ENCODE measurements at regions not wholly inside any gene's neighbourhood (a gene's known extent, or its start where the extent isn't known, plus 50 kb on each side); places are given as distances from the start of the nearest gene placed in this dataset.

DNA sequence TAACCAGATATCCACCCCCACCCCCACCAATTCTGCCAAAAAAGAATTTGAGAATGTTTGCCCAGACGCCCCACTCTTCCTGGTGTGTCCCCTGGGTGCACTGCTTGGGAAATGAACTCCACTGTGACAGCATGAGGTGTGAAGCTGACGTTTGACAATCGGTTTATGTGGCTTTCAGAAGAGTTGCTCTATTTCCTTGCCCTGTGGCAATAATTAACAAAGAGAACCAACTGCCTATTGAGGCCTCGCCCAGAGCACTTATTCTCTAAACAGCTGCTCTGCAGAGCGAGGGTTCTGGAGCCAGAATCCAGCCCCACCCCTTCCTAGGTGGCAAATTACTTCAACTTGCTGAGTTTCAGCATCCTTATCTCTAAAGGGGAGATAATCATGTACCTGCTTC is 115.8 kb upstream of the SIX3 start:
- intact Hi-C loops (cut with micrococcal nuclease), result no loop called here
- H3K27me3 ChIP-seq (ENCODE audit: insufficient read depth, low read length), result 0 out of 2 replicates have a peak, but pooled peaks cover 3% of the 10 kb centered on the region
- no peaks in the 10 kb centered on the region for H3K36me3 ChIP-seq (ENCODE audit: control insufficient read depth in 1 of 2, insufficient read depth in 2 of 2, low read length in 2 of 2)
- DNase-seq (ENCODE audit: low read depth, low spot score), result no peak
- no peak for ATAC-seq
- RAD21 ChIA-PET (ENCODE audit: low non-redundant PET in 1 of 2, low total read pairs in 2 of 2, uncharacterized antibody in 2 of 2, unreplicated experiment in 2 of 2), result no interaction called here
- no peaks in the 10 kb centered on the region for H4K20me1 ChIP-seq (ENCODE audit: insufficient read depth)
- H3K27ac ChIP-seq (ENCODE audit: low read depth, low read length), result no peak overlapping the region
- BruUV-seq (replicated peaks), result no TSS peak
- POLR2A ChIA-PET, result no interaction called here
- no peaks in the 10 kb centered on the region for H3K79me2 ChIP-seq (ENCODE audit: insufficient read depth, low read length)
- CTCF ChIA-PET, result no interaction called here
- H3K4me2 ChIP-seq (ENCODE audit: low read length), result no peak overlapping the region
- no peak overlapping the region for H2AFZ ChIP-seq (ENCODE audit: low read depth, low read length, poor library complexity, severe bottlenecking)
- no peaks in the 10 kb centered on the region for H3K9me2 ChIP-seq (ENCODE audit: insufficient read depth)
- no peaks in the 10 kb centered on the region for H3K9me3 ChIP-seq (ENCODE audit: control insufficient read depth in 1 of 2, insufficient read depth in 1 of 2, low read depth in 1 of 2, low read length in 2 of 2)
- no peaks in the 10 kb centered on the region for H3K4me1 ChIP-seq (ENCODE audit: control insufficient read depth in 1 of 2, insufficient read depth in 2 of 2, low read length in 2 of 2)
- TF ChIP-seq FOSL1 (IDR thresholded peaks at IDR 0.05; ENCODE audit: low read depth), result no peak
- TF ChIP-seq ELF1 (IDR thresholded peaks at IDR 0.05; ENCODE audit: borderline replicate concordance, low read depth), result no peak
- TF ChIP-seq SRF (IDR thresholded peaks at IDR 0.05; ENCODE audit: low read depth), result no peak
- TF ChIP-seq, protein P1, sequence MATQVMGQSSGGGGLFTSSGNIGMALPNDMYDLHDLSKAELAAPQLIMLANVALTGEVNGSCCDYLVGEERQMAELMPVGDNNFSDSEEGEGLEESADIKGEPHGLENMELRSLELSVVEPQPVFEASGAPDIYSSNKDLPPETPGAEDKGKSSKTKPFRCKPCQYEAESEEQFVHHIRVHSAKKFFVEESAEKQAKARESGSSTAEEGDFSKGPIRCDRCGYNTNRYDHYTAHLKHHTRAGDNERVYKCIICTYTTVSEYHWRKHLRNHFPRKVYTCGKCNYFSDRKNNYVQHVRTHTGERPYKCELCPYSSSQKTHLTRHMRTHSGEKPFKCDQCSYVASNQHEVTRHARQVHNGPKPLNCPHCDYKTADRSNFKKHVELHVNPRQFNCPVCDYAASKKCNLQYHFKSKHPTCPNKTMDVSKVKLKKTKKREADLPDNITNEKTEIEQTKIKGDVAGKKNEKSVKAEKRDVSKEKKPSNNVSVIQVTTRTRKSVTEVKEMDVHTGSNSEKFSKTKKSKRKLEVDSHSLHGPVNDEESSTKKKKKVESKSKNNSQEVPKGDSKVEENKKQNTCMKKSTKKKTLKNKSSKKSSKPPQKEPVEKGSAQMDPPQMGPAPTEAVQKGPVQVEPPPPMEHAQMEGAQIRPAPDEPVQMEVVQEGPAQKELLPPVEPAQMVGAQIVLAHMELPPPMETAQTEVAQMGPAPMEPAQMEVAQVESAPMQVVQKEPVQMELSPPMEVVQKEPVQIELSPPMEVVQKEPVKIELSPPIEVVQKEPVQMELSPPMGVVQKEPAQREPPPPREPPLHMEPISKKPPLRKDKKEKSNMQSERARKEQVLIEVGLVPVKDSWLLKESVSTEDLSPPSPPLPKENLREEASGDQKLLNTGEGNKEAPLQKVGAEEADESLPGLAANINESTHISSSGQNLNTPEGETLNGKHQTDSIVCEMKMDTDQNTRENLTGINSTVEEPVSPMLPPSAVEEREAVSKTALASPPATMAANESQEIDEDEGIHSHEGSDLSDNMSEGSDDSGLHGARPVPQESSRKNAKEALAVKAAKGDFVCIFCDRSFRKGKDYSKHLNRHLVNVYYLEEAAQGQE (IDR thresholded peaks at IDR 0.05; ENCODE audit: low read depth), result no peak
- TF ChIP-seq TCF7L2 (IDR thresholded peaks at IDR 0.05; ENCODE audit: borderline replicate concordance, extremely low read depth, insufficient read depth, insufficient read length), result no peak
- TF ChIP-seq, protein P2, sequence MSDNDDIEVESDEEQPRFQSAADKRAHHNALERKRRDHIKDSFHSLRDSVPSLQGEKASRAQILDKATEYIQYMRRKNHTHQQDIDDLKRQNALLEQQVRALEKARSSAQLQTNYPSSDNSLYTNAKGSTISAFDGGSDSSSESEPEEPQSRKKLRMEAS (IDR thresholded peaks at IDR 0.05), result no peak
- TF ChIP-seq JUND (IDR thresholded peaks at IDR 0.05), result no peak
- TF ChIP-seq, protein P3, sequence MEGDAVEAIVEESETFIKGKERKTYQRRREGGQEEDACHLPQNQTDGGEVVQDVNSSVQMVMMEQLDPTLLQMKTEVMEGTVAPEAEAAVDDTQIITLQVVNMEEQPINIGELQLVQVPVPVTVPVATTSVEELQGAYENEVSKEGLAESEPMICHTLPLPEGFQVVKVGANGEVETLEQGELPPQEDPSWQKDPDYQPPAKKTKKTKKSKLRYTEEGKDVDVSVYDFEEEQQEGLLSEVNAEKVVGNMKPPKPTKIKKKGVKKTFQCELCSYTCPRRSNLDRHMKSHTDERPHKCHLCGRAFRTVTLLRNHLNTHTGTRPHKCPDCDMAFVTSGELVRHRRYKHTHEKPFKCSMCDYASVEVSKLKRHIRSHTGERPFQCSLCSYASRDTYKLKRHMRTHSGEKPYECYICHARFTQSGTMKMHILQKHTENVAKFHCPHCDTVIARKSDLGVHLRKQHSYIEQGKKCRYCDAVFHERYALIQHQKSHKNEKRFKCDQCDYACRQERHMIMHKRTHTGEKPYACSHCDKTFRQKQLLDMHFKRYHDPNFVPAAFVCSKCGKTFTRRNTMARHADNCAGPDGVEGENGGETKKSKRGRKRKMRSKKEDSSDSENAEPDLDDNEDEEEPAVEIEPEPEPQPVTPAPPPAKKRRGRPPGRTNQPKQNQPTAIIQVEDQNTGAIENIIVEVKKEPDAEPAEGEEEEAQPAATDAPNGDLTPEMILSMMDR (IDR thresholded peaks at IDR 0.05 in 2 of 3, conservative IDR thresholded peaks at IDR 0.05 in 1 of 3; ENCODE audit: borderline replicate concordance in 1 of 3, insufficient read depth in 1 of 3, low read depth in 2 of 3, low read length in 2 of 3), result no peak
- TF ChIP-seq RAD21 (IDR thresholded peaks at IDR 0.05; ENCODE audit: low read depth), result no peak
- TF ChIP-seq EZH2 (IDR thresholded peaks at IDR 0.05), result no peak
- TF ChIP-seq YY1 (IDR thresholded peaks at IDR 0.05; ENCODE audit: extremely low read depth, insufficient replicate concordance, low read depth, low read length), result no peak
- no peak for TF ChIP-seq CEBPB (IDR thresholded peaks at IDR 0.05; ENCODE audit: low read depth)
- no peak for TF ChIP-seq POLR2AphosphoS5 (IDR thresholded peaks at IDR 0.05; ENCODE audit: low read depth, low read length)
- no peak for TF ChIP-seq EGR1 (IDR thresholded peaks at IDR 0.05; ENCODE audit: low read depth)
- no peak for TF ChIP-seq ZNF274 (IDR thresholded peaks at IDR 0.05; ENCODE audit: low read depth, low read length)
- no peak for TF ChIP-seq ZFX (IDR thresholded peaks at IDR 0.05)
- no peak for TF ChIP-seq SIN3A (IDR thresholded peaks at IDR 0.05; ENCODE audit: low read depth)
- TF ChIP-seq, protein P4, sequence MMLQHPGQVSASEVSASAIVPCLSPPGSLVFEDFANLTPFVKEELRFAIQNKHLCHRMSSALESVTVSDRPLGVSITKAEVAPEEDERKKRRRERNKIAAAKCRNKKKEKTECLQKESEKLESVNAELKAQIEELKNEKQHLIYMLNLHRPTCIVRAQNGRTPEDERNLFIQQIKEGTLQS (IDR thresholded peaks at IDR 0.05), result no peak
- TF ChIP-seq EZH2phosphoT487 (IDR thresholded peaks at IDR 0.05; ENCODE audit: borderline replicate concordance), result no peak
- H3K9ac ChIP-seq (ENCODE audit: low read length), result no peak overlapping the region
- H3K4me3 ChIP-seq (replicated peaks in 1 of 2; ENCODE audit: low read depth in 1 of 2, low read length in 2 of 2), result no peak overlapping the region
